Thoracic aorta (tissue), 2 donors: ENCODE measurements at regions not wholly inside any gene's neighbourhood (a gene's known extent, or its start where the extent isn't known, plus 50 kb on each side); places are given as distances from the start of the nearest gene placed in this dataset.
"Not testable (repeated sequence)": the region's sequence is repeated elsewhere in the genome, so short reads cannot be mapped to it uniquely, and the experiment has no call there.

Experiments used
- ATAC-seq: fragments of 150-250 bp; one replicate; pipeline ENCODE4 v1.8.0; 2017; ENCODE audit warnings: low read depth; ENCODE audit not compliant: insufficient number of reproducible peaks, low FRiP score
- DNase-seq: peaks from one replicate; pipeline ENCODE4 v3.0.0-alpha.2; 2020; ENCODE audit warnings: low spot score
- H3K27ac ChIP-seq, 2 donors: fragments of 200-600 bp; sonication (generic); 1 replicate in 1 of 2; 2 replicates in 1 of 2; pipeline ENCODE4 v1.5.1; 2016; ENCODE audit warnings: mild to moderate bottlenecking in 2 of 2, moderate library complexity in 2 of 2
- H3K27me3 ChIP-seq: fragments of 200-600 bp; sonication (generic); replicated peaks from 2 replicates; pipeline ENCODE4 v1.6.0; 2016; ENCODE audit warnings: mild to moderate bottlenecking; ENCODE audit not compliant: insufficient read depth
- H3K36me3 ChIP-seq: fragments of 200-600 bp; sonication (generic); one replicate; pipeline ENCODE4 v1.5.1; 2016
- H3K4me1 ChIP-seq, 2 donors: fragments of 200-600 bp; sonication (generic); 1 replicate in 1 of 2; 2 replicates in 1 of 2; pipeline versions ENCODE4 v1.5.1 to v1.6.0; 2016; ENCODE audit warnings: low read depth in 2 of 2, mild to moderate bottlenecking in 1 of 2; ENCODE audit not compliant: control insufficient read depth in 1 of 2
- H3K4me3 ChIP-seq: fragments of 200-600 bp; sonication (generic); 2 replicates; pipeline ENCODE4 v1.5.1; 2016; ENCODE audit warnings: mild to moderate bottlenecking
- H3K9me3 ChIP-seq: fragments of 200-600 bp; sonication (generic); 2 replicates; pipeline ENCODE4 v1.5.1; 2016
- TF ChIP-seq, protein P1 (sequence below): fragments of 200-600 bp; sonication (generic); IDR thresholded peaks from one replicate; pipeline ENCODE4 v1.5.1; 2019; ENCODE audit warnings: antibody characterized with exemption

GRCh38 chr6:71360556-71361335, 72.1 kb downstream of the OGFRL1 start:
- not testable (repeated sequence) for DNase-seq, ATAC-seq, H3K36me3 ChIP-seq, H3K4me3 ChIP-seq, H3K27me3 ChIP-seq, H3K9me3 ChIP-seq, H3K27ac ChIP-seq
- peaks cover 9 to 16% of the 10 kb centered on the region in 2 donors for H3K4me1 ChIP-seq

DNA sequence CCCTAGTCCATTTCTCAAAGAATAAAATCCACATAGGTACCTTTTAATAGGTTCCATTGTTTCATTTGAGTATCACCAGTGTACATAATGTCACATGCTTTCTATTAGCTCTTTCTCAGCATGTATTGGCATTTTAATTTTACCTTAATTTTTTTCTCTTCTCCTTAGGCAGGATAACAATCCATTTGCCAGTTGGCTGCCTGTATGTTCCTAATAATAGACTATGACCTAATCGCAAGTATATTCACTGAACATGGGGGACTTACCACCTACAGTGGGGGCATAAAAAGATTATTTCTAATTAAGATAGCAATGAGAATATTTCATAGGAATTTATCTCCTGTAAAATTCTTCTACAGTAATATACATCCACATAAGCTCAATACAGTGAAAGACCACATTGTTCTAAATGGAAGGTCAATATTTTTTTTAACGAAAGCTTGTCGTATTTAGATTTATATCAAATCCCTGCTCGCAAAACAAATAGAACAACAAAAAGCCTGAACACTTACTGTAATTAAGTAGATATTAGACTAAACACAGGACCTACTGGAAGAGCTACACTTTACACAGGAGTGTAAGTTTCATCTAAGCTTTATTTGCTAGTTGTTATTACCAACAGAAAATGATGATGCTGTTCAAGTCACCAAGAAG, 76.4 kb downstream of the OGFRL1 start:
- DNase-seq (no peak), ATAC-seq (no peak)
- H3K27ac ChIP-seq = no peak overlapping the region
- H3K4me1 ChIP-seq = peaks cover 14 to 24% of the 10 kb centered on the region in 2 donors
- H3K4me3 ChIP-seq = no peak overlapping the region
- H3K27me3 ChIP-seq = no peaks in the 10 kb centered on the region
- no peaks in the 10 kb centered on the region for H3K9me3 ChIP-seq
- no peaks in the 10 kb centered on the region for H3K36me3 ChIP-seq
- TF ChIP-seq, protein P1, sequence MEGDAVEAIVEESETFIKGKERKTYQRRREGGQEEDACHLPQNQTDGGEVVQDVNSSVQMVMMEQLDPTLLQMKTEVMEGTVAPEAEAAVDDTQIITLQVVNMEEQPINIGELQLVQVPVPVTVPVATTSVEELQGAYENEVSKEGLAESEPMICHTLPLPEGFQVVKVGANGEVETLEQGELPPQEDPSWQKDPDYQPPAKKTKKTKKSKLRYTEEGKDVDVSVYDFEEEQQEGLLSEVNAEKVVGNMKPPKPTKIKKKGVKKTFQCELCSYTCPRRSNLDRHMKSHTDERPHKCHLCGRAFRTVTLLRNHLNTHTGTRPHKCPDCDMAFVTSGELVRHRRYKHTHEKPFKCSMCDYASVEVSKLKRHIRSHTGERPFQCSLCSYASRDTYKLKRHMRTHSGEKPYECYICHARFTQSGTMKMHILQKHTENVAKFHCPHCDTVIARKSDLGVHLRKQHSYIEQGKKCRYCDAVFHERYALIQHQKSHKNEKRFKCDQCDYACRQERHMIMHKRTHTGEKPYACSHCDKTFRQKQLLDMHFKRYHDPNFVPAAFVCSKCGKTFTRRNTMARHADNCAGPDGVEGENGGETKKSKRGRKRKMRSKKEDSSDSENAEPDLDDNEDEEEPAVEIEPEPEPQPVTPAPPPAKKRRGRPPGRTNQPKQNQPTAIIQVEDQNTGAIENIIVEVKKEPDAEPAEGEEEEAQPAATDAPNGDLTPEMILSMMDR = no peak

DNA sequence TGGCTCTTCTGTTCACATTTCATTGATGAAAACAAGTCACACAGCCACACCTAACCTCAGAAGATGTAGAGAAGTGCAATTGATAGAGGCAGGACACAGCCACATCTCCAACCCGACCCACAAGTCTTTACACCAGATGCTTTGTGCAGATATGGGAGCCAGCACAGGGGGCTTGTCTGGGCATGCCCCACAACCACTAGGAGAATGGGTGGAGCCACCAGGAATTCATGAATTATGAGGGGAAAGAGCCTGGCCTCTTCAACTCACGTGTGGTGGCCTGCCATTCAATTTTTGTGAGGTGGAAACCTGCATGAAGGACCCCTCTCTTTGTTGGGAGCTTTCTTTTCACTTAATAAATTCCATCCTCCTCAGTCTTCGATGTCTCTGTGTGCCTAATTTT, 79.1 kb downstream of the OGFRL1 start:
- TF ChIP-seq, protein P1 = no peak
- no peak for ATAC-seq
- Histone ChIP-seq H3K27me3 (no peaks in the 10 kb centered on the region), H3K4me3 (no peak overlapping the region), H3K36me3 (no peaks in the 10 kb centered on the region), H3K4me1 (peaks cover 14 to 24% of the 10 kb centered on the region in 2 donors), H3K27ac (no peak overlapping the region), H3K9me3 (no peaks in the 10 kb centered on the region)
- DNase-seq = no peak

DNA sequence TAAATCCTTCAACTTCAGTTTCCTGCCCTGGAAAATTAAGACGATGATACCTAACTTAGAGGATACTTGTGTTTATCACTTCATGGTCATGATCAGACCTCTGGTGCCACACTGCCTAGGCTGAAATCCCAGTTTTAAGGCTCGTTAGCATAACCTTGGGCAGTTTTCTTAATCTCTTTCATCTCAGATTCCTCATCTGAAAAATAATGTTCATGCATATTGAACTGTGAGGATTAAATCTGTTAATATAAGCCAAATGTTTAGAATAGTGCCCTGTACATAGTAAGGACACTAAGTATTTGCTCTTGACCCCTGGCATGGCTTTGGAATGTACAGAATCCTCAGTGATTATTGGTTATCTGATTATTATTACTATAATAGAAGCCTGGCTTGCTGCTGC, 79.7 kb downstream of the OGFRL1 start:
- H3K36me3 ChIP-seq = no peaks in the 10 kb centered on the region
- no peak overlapping the region for H3K27ac ChIP-seq
- no peak for DNase-seq
- no peak overlapping the region for H3K4me3 ChIP-seq
- H3K27me3 ChIP-seq = no peaks in the 10 kb centered on the region
- ATAC-seq = no peak
- no peaks in the 10 kb centered on the region for H3K9me3 ChIP-seq
- TF ChIP-seq, protein P1 = no peak
- H3K4me1 ChIP-seq = peaks cover 14 to 24% of the 10 kb centered on the region in 2 donors

- peaks cover 5 to 6% of the 10 kb centered on the region in 2 donors for H3K4me1 ChIP-seq
- H3K9me3 ChIP-seq = no peaks in the 10 kb centered on the region
- H3K27ac ChIP-seq = no peak overlapping the region
- H3K4me3 ChIP-seq = no peak overlapping the region
- TF ChIP-seq, protein P1 = no peak
- H3K27me3 ChIP-seq = no peaks in the 10 kb centered on the region
- no peaks in the 10 kb centered on the region for H3K36me3 ChIP-seq
- DNase-seq (no peak), ATAC-seq (no peak)
Observed at GRCh38 chr6:71371559-71371958, 82.9 kb downstream of the OGFRL1 start.
